CD4-positive, alpha-beta T cell treated with Interleukin-21 for 1 hour (primary cell): ENCODE measurements at regions not wholly inside any gene's neighbourhood (a gene's known extent, or its start where the extent isn't known, plus 50 kb on each side); places are given as distances from the start of the nearest gene placed in this dataset.

Experiments used
- DNase-seq: peaks from one replicate; pipeline ENCODE4 v3.0.0-alpha.2; 2020

DNA sequence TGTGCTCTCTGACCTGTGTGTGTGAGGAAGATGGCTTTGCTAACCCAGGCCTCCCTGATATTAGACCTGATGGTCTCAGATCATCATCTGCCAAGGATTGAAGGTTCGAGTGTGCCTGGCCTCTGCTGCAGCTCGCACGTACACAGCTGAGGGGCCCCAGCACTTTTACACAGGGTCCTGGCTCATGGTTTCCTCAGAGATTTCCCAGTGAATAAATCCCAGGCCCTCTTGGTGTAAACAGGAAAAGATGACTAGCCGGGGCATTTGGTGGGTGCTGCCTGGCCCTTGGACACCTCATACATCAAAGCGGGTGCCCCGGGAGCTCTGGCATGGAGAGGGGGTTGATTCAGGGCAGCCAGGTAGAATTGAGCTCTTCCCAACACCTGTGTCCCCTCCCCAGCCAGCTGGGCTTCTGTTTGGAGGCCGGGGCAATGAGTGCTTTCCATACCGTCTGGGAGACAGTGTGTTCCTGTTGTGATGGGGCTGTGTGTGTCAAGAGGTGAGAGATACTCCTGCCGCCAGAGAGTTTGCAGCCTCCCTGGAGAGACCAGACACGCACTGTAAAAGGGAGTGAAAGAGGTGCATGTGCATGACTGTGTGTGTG is 72.5 kb upstream of the TLE3 start:
- no peak for DNase-seq

DNA sequence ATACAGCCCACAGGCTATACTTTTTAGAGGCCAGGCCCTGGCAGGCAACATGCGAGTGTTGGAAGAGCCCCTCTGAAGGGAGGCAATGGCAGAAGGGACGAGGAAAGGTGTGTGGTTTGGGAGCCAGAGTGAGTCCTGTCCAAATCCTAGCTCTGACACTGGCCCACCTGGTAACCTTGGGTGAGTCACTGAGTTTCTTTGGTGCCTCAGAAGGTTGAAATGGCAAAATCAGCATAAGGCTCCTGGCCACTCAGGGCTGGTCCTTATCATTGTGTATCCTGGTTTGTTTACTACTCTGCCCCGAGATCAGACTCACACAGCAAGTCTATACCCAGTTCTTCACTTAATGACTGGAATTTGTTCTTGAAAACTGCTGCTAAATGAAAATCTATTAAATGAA is 71.4 kb upstream of the TLE3 start:
- DNase-seq = no peak

DNA sequence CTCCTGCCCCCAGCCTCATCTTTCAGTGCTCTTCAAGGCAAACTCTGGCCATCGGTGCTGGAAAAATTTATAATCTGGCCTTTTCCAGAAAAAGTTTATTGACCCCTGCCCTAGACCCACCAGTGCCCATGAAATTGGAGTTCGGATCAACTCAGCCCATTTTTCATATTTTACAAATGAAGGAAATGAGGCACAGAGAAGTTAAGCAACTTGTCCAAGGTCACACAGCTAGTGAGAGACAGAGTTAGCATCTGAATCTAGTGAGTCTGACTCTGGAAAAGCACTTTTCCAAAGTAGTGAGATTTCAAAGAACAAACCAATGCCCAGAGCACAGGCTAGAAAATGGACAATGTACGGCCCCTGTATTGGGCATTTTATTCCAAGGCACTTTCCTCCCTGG is 69.4 kb upstream of the TLE3 start:
- no peak for DNase-seq

DNA sequence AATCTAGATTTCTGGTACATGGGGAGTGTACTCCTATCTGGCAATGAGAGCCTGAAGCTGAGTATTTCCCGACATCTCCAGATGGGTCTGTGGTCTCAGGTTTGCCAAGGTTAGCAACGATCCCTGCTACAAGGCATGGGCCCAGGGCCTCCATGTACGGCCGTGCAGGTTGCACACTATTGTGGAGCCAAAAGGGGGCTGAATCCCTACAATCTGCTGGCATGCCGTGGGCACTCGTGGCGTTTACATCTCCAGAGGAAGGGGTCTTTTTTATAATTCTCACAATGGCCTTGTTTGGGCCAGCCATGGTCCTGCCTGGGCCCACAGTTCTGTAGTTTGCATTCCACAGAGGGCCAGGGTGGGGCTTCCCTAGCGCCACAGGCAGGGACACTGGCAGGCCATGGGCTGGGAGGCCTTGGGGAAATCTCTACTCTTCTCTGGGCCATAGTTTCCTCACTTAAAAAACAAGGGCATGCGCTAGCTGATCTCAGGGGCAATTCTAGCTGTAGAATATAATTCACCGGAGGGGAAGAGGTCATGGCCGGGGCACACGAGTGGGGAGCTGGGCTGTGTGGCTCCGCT is 68.9 kb upstream of the TLE3 start:
- no peak for DNase-seq

DNA sequence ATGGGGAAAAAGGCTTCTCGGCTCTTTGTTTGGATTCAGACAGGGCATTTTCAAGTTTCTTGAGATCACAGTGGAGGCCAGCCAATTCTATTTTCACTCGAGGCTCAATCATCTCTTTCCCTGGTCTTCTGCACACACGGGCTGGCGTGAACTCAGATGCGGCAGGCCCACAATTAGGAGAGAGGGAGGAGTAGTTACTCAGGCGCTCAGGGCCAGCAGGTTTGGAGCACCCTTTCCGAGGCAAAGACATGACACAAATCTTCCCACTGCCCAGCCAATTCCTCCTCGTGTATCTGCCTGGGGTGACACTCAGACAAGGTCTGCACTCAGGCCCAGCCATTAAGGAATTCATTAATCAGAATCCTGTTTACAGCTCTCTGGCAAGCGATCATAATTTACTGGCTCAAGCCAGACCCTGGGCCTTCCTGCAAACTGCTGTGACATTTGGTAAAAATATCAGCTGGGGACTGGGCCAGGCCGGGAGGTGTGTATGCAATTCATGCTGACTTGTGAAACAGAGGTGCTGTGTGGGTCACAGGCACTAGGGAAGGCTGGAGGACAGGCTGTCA is 68.1 kb upstream of the TLE3 start:
- DNase-seq = no peak

DNA sequence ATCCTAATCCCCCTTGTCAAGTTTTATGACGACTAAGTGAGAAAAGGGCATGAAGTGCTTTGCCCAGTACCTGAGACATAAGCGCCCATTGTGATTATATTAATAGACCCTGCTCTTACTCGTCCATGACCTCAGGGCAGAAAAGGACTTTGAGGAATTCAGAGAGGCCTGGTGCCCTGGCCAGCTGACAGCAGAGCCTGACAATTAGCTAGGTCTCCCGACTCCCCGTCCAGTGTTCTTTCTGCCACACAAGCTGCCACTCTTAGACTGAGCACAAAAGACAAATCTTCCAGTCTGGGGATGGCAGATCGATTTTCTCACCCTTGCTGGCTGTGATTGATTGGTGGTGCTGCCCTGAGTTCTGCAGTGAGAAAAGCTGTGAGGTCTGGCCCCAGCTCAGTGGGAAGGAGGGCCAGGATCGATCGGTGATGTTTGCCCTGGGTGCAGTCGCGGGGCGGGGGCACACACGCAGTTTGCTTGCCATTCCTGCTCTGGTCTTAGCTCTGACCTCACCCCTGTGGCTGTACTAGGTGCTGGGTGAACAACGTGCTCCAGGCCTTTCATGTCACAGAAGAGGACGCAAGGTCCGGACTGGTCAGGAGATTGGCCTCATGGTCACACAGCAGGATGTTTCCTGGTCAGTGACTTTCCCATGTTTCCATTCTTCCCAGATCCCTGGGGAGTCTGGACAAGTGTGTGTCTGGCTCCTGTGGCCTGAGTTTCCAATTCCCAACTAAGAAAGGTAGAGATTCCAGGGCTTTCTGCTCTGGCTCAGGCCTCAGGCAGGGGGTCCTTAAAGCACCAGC is 67.4 kb upstream of the TLE3 start:
- DNase-seq = no peak

DNA sequence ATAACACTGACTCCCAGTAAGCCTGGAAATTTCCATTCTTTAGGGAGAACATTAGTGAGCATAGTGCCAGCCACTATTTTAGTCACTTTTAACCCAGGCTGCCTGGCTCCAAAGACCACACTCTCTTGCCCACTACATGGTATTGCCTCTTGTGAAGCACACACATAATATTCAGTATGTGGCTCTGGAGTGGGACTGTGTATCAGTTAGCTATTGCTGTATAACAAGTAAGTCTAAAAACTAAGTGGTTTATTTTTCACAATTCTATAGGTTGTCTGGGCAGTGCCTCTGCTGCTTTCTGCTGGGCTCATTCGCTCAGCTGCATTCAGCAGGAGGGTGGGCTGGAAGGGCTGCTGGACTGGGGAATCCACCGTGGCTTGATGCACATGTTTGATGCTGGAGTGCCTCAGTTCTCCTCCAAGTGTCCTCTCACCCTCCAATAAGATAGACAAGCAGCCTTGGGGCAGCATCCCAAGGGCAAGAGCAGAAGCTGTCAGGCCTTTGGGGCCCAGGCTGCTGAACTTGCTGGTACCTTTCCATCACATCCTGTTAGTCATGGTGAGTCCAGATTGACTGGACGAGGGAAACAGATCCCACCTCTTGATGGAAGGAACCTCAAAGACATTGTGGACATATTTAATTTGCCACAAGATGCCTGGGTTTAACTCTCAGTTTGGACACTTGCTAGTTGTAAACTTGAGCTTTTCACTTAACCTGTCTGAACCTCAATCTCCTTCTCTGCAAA is 66.6 kb upstream of the TLE3 start:
- no peak for DNase-seq

DNA sequence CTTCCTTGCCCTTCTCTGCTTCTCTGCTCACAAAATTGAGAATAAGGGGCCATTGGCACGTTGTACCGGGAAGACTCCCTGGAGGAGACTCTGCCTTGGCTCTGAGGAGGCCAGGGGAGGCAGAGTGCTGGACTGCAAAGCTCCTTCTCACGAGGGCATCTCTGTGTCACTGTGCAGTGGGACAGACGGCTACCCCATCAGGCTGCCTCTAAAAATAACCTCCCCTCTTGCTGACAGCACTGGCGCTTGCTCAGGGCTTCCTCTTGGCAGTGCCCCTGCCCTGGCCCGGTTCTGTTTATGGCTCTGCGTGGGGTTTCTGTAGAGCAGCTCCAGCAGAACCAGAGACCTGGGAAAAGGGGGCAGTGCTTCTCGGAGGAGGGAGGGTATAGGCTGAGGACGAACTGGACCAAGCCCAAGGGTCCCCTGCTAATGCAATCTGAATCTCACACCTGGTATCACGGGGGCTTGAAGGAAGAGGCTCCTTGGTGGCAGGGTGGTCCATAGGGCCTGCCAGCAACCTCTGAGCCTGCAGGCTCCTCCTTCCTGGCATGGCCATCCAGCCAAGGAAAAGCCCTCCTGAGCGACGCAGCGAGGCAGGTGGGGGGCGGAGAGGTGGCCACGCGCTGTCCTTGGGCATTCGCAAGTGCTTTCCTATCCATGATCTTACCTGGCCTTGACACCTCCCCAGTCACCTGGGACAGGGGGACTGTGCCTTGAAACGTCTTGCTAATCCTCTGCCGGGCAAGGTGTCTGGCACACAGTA is 63.3 kb upstream of the TLE3 start:
- DNase-seq = no peak

DNA sequence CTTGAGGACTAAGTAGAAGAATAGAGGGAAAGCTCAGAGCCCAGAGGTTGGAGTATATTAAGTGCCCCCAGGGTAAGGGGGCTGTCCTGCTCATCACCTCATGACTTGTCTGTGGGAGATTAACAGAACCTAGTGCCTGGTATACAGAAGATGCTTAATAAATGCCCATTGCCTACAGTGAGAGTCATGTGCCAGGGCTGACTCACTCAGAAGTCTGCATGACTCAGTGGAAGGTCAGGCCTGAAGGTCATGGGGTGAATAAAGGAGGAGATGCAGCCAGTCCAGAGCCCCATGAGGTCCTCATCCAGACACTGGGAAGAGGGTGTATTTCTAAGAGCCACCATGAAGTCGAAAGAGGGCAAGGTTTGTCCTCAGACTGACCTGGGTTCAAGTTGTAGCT is 62.5 kb upstream of the TLE3 start:
- no peak for DNase-seq

DNA sequence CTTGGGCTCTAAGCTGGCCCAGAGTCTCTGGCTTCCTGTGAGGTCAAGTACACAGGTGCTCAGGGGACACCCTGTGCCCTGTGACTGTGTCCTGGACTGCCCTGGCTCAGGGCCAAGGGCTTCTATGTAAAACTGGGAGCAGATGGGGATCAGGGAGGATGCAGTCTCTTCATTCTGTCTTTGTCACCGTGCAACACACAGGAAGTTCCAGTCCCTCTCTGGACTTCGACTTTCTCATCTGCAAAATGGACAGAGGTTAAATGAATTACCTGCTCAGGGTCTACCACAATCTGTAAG is 61.9 kb upstream of the TLE3 start:
- DNase-seq = no peak

DNA sequence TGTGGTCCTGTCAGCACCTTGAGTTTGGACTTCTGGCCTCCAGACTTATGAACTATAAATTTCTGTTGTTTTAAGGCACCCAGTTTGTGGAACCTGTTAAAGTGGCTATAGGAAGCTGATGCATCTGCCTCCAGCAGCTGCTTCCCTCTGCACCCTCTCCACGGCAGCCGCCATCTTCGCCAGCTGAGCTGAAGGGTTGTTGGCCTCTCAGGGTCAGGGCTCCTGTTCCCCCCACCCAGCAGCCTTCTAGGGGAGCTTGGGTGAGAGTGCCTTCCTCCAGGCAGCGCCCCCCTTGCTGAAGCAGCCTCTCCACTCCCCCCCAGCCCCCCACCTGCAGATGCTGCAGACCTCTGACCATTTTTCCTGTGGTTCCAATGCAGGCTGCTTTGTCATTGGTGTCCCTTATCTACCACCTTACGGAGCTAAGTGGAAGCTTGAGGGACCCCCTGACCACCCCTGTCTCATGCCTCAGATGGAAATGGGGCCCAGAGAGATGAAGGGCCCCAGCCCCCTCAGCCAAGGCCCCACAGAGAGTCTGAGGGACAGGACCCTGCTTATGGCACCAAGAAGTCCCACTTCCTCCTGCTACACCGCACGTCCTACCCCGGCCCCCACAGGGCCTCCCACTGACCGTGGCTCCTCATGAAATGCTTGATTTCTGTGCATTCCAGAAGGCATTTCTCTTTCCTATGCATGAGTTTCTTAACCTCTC is 61.4 kb upstream of the TLE3 start:
- DNase-seq = no peak

DNA sequence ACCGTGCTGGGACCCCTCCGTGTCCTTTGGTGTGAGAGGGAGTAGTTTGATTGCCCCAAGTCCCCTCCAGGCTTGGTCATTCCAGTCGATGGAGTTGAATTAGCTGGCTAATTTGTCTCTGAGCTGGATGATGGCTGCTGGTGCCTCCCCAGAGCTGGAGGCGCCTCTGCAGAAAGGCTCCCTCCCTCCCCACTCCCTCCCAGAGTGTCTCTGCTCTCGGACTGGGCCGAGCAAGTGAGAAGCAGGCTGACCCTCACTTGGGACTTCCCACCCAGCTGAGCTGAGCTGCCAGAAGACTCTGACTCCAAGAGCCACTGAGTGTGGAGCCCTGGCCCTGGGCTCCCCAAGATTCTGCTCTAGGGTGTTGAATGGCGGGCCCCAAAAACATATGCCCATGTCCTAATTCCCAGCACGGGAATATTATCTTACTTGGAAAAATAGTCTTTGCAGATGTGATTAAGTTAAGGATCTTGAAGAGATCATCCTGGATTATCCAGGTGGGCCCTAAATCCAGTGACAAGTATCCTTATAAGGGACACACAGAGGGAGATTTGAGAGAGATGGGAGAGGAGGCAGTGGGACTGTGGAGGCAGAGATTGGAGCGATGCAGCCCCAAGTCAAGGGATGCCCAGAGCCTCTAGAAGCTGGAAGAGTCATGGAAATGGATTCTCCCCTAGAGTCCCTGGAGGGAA is 60.7 kb upstream of the TLE3 start:
- DNase-seq = no peak

DNA sequence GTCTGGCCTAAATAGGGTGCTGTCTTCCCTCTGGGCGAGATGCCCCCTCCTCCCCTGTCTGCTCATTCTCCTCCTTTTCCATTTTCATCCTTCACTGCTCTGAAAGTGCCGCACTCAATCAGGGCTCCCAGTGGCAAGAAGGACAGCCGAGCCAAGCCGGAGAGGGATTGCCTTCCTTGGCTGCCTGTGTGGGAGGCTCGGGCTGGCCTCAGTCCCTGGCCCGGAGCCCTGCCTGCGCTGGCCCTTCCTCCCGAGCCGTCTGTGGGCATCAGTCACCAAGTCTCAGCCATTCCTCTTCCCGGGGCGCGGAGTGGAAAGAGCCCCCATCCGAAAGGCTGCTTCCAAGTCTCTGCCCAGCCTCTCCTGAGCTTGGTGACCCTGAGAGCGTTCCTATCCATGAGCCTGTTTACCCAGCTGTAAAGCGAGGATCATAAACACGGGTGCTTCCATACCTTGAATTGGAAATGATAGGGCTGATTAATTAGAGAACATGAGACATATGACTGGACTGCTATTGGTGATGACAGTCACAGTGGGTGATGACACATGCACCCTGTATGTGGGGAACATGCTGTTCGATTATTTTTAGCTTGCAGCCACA is 59.1 kb upstream of the TLE3 start:
- DNase-seq = no peak

DNA sequence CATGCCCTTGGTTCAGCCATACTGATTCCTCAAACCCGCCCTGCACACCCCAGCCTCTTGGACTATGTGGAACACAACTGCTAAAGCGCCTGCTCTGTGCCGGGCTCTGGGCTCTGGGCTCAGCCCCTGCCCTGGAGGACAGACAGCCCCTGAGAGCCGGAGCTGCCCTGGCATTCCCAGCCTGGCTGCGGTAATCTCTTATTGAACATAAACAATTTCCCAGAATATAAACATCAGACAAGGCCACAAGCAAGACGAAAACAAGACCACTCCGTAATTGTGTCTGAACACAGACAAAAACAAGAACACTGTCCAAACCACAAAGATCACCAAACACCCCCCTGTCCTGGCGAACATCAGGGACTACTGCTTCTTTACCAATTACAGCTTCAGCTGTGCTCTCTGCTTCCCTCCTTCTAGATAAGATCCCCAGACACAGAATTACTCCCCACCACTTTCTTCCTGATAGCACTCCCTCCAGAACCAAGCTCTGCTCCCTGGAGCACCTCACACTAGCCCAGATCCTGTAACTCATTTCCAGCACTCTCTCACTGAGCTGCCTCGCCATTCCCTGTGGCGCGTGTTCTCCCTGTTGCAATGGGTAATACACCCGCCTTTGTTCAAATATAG is 57.1 kb upstream of the TLE3 start:
- DNase-seq = no peak

DNA sequence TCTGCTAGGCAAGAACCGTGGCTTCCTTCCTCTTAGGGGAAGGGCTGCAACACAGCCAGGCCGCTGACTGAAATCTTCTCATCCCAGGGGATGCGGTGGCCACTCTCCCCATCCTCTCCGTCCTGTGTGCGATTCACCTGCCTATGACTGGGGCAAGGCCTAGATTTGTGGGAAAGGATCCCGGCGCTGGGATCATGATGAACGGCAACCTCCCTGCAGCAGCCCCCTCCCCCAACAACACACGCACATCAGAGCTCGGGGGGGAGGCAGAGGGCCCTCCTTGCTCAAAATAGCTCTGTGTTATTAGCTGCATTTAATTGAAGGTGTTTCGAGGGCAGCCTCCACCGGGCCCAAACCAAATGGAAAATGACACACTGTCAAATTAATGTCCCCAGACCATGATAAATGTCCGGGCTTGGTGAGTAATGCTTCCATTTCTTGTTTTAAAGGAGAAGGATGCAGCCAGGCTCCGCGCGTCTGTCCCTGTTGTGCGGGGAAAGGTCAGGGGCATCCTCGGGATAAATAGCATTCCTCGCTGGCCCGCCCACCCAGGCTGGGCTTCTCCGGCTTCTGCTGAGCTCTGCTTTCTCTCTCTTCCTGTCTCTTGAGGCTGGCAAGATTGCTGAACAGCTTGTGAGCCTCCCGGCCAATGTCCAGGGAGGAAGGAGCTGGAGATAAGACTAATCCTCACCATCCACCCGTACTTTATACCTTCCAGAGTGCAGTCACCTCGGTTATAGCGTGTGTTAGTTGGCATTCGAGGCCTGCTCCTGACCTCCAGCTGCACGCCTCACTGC is 56.4 kb upstream of the TLE3 start:
- no peak for DNase-seq

DNA sequence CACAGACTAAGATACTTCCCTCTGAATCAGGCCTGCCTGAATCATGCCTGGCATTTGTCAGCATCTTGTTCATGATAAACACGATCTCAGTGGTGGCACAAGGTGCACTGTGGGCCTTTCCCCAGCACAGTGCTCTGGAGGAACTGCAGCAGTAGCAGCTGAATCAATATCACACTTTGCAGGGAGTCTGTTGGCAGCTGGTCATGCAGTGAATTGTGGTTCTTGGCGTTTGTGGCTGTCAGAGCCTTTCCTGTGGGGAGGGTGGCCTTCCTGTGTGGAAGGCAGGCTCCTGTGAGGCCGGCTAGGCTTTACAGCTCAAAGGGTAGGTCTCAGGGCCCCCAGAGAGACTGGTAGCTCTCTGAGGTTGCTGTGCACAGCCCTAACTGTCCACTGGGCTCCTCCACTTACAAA is 54.4 kb upstream of the TLE3 start:
- DNase-seq = no peak

DNA sequence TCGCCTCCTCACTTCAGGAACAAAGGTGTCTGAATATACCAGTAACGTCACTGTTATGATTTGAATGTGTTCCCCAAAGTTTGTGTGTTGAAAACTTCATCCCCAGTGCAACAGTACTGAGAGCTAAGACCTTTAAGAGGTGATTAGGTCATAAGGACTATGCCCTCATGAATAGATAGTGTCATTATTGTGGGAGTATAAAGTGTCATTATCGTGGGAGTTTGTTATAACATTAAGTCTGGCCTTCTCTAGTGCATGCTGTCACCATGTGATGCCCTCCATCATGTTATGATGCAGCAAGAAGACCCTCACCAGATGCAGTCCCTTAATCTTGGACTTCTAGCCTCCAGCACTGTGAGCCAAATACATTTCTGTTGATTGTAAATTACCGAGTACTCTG is 53.7 kb upstream of the TLE3 start:
- DNase-seq = no peak

DNA sequence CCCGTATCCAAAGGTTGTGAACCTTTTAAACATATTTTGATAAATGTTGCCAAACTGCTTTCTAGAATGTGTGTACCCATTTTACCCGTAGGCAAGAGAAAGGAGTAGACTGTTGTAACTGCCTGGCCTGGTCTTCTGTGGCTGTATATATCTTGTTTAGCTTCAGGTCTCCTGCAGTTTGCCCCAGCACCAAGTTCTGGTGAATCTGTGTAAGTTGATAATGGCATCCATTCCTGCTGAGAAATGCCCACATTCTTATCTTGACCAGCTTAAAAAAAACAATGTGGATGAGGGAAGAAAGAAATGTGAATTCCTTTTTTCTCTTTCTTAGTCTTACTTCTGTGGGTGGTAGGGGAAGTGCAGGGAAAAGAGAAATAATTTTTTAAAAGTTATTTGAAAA is 53.3 kb upstream of the TLE3 start:
- DNase-seq = no peak

DNA sequence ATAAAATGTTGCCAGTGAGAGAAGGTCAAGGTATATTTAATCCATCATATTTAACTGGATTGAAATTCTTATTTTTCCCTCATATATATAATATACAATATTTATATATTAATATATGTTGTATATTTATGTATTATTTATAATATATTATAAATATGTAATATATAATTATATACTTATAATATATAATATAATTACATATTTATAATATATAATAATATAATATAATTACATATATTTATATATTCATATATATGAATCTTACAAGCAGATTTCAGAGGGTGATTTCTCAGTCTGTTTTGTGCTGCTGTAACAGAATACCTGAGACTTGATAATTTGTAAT is 52.7 kb upstream of the TLE3 start:
- no peak for DNase-seq
